MM.1S (cell line): ENCODE measurements at regions not wholly inside any gene's neighbourhood (a gene's known extent, or its start where the extent isn't known, plus 50 kb on each side); places are given as distances from the start of the nearest gene placed in this dataset.

Experiments used
- DNase-seq: peaks from one replicate; pipeline ENCODE4 v3.0.0-alpha.2; 2015
- H2AFZ ChIP-seq: fragments of 300-600 bp; sonication (generic); 2 replicates; pipeline ENCODE4 v1.6.0; 2016; ENCODE audit warnings: antibody characterized with exemption, low read length
- H3F3A ChIP-seq: fragments of 300-600 bp; sonication (generic); 2 replicates; pipeline ENCODE4 v1.6.1; 2016; ENCODE audit warnings: mild to moderate bottlenecking, antibody characterized with exemption, low read length, moderate library complexity, mixed read lengths; ENCODE audit not compliant: insufficient read depth
- H3K27ac ChIP-seq: fragments of 300-600 bp; sonication (generic); 2 replicates; pipeline ENCODE4 v1.5.1; 2016; ENCODE audit warnings: mild to moderate bottlenecking, low read length
- H3K27me3 ChIP-seq: fragments of 300-600 bp; sonication (generic); replicated peaks from 2 replicates; pipeline ENCODE4 v1.6.0; 2016; ENCODE audit warnings: low read length; ENCODE audit not compliant: insufficient read depth
- H3K36me3 ChIP-seq: fragments of 300-600 bp; sonication (generic); replicated peaks from 2 replicates; pipeline ENCODE4 v1.6.1; 2016; ENCODE audit warnings: mild to moderate bottlenecking, low read length, mixed read lengths; ENCODE audit not compliant: insufficient read depth
- H3K4me1 ChIP-seq: fragments of 300-600 bp; sonication (generic); 2 replicates; pipeline ENCODE4 v1.6.1; 2016; ENCODE audit warnings: low read length, mixed read lengths
- H3K4me2 ChIP-seq: fragments of 300-600 bp; sonication (generic); 2 replicates; pipeline ENCODE4 v1.6.0; 2016; ENCODE audit warnings: low read depth, low read length
- H3K4me3 ChIP-seq: fragments of 300-600 bp; sonication (generic); 2 replicates; pipeline ENCODE4 v1.5.1; 2016; ENCODE audit warnings: low read length, mixed read lengths
- H3K79me2 ChIP-seq: fragments of 300-600 bp; sonication (generic); 2 replicates; pipeline ENCODE4 v1.6.1; 2016; ENCODE audit warnings: mixed run types, low read length, mixed read lengths
- H3K9ac ChIP-seq: fragments of 300-600 bp; sonication (generic); 2 replicates; pipeline ENCODE4 v1.6.1; 2016; ENCODE audit warnings: low read length, mixed read lengths
- H3K9me2 ChIP-seq: fragments of 300-600 bp; sonication (generic); replicated peaks from 2 replicates; pipeline ENCODE4 v1.6.1; 2016; ENCODE audit warnings: mild to moderate bottlenecking, low read length, mixed read lengths; ENCODE audit not compliant: insufficient read depth
- H3K9me3 ChIP-seq: fragments of 300-600 bp; sonication (generic); replicated peaks from 2 replicates; pipeline ENCODE4 v1.6.1; 2016; ENCODE audit warnings: mild to moderate bottlenecking, low read length, mixed read lengths; ENCODE audit not compliant: insufficient read depth
- H4K20me1 ChIP-seq: fragments of 300-600 bp; sonication (generic); 2 replicates; pipeline ENCODE4 v1.6.1; 2016; ENCODE audit warnings: mild to moderate bottlenecking, low read length, moderate library complexity, mixed read lengths; ENCODE audit not compliant: insufficient read depth
- CTCF ChIP-seq: fragments of 300-600 bp; sonication (generic); IDR thresholded peaks from 2 replicates; pipeline ENCODE4 v1.5.1; 2016; ENCODE audit warnings: antibody characterized with exemption, low read length, mixed read lengths
- EZH2 ChIP-seq: fragments of 300-600 bp; sonication (generic); optimal IDR thresholded peaks from 2 replicates; pipeline ENCODE3; 2017; ENCODE audit warnings: low read depth, mild to moderate bottlenecking, antibody characterized with exemption, low read length, mixed read lengths
- EZH2phosphoT487 ChIP-seq: fragments of 300-600 bp; sonication (generic); IDR thresholded peaks from 2 replicates; pipeline ENCODE4 v1.6.1; 2018; ENCODE audit warnings: antibody characterized with exemption, low read length

GRCh38 chr6:9984607-9985006, 430.3 kb downstream of the TFAP2A start:
- no peaks in the 10 kb centered on the region for H3K9me2 ChIP-seq
- H3K27me3 ChIP-seq, result no peaks in the 10 kb centered on the region
- TF ChIP-seq EZH2 (no peak), EZH2phosphoT487 (no peak), CTCF (no peak)
- H3K36me3 ChIP-seq, result no peaks in the 10 kb centered on the region
- DNase-seq, result no peak
- H2AFZ ChIP-seq, result no peak overlapping the region
- H3K4me2 ChIP-seq, result no peak overlapping the region
- no peaks in the 10 kb centered on the region for H3K79me2 ChIP-seq
- H4K20me1 ChIP-seq, result no peaks in the 10 kb centered on the region
- H3K9ac ChIP-seq, result no peak overlapping the region
- no peaks in the 10 kb centered on the region for H3K4me1 ChIP-seq
- no peak overlapping the region for H3K4me3 ChIP-seq
- no peaks in the 10 kb centered on the region for H3F3A ChIP-seq
- no peak overlapping the region for H3K27ac ChIP-seq
- no peaks in the 10 kb centered on the region for H3K9me3 ChIP-seq

DNA sequence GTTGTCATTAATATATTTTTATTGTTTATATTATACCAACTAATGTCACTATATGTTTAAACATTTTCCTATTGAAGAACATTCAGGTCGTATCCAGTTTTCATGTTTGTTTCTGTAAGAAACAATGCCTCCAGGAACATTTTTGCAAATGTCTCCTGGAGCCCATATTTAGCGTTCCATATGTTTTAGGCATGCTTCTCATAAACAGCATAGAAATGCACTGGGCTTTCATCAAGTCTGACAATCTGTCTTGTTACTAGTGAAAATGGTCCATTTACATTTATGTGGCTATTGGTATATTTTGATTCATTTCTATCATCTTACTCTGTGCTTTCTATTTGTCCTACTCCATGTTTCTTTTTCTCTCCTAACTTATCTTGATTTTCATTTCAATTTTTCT, 431.7 kb downstream of the TFAP2A start:
- no peak for DNase-seq
- Histone ChIP-seq H3K27ac (no peak overlapping the region), H3K79me2 (no peaks in the 10 kb centered on the region)

GRCh38 chr6:9982215-9982614, 432.7 kb downstream of the TFAP2A start:
- Histone ChIP-seq H3K27me3 (no peaks in the 10 kb centered on the region), H3K9me3 (no peaks in the 10 kb centered on the region), H3K9ac (no peak overlapping the region), H3K4me1 (no peaks in the 10 kb centered on the region), H3K4me2 (no peak overlapping the region), H3K79me2 (no peaks in the 10 kb centered on the region), H3K36me3 (no peaks in the 10 kb centered on the region), H3K4me3 (no peak overlapping the region), H2AFZ (no peak overlapping the region), H3F3A (no peaks in the 10 kb centered on the region), H3K27ac (no peak overlapping the region), H4K20me1 (no peaks in the 10 kb centered on the region), H3K9me2 (no peaks in the 10 kb centered on the region)
- no peak for DNase-seq
- TF ChIP-seq EZH2phosphoT487 (no peak), CTCF (no peak), EZH2 (no peak)

More for the DNA sequence above, 431.7 kb downstream of the TFAP2A start:
- Histone ChIP-seq H4K20me1 (no peaks in the 10 kb centered on the region), H3F3A (no peaks in the 10 kb centered on the region), H2AFZ (no peak overlapping the region), H3K4me2 (no peak overlapping the region), H3K36me3 (no peaks in the 10 kb centered on the region), H3K27me3 (no peaks in the 10 kb centered on the region), H3K9me2 (no peaks in the 10 kb centered on the region), H3K4me1 (no peaks in the 10 kb centered on the region), H3K4me3 (no peak overlapping the region), H3K9ac (no peak overlapping the region), H3K9me3 (no peaks in the 10 kb centered on the region)
- TF ChIP-seq CTCF (no peak), EZH2 (no peak), EZH2phosphoT487 (no peak)

GRCh38 chr6:9979996-9980395, 434.9 kb downstream of the TFAP2A start:
- Histone ChIP-seq H3K9me3 (no peaks in the 10 kb centered on the region), H2AFZ (no peak overlapping the region), H3K9ac (no peak overlapping the region), H3K79me2 (no peaks in the 10 kb centered on the region), H3K27me3 (no peaks in the 10 kb centered on the region), H3K36me3 (no peaks in the 10 kb centered on the region), H3K27ac (no peak overlapping the region), H3K4me2 (no peak overlapping the region), H4K20me1 (no peaks in the 10 kb centered on the region), H3K9me2 (no peaks in the 10 kb centered on the region), H3K4me3 (no peak overlapping the region), H3K4me1 (no peaks in the 10 kb centered on the region), H3F3A (no peaks in the 10 kb centered on the region)
- TF ChIP-seq EZH2phosphoT487 (no peak), EZH2 (no peak), CTCF (no peak)
- no peak for DNase-seq
